ENCODE measurements at regions not wholly inside any gene's neighbourhood (a gene's known extent, or its start where the extent isn't known, plus 50 kb on each side); places are given as distances from the start of the nearest gene placed in this dataset.

DNA sequence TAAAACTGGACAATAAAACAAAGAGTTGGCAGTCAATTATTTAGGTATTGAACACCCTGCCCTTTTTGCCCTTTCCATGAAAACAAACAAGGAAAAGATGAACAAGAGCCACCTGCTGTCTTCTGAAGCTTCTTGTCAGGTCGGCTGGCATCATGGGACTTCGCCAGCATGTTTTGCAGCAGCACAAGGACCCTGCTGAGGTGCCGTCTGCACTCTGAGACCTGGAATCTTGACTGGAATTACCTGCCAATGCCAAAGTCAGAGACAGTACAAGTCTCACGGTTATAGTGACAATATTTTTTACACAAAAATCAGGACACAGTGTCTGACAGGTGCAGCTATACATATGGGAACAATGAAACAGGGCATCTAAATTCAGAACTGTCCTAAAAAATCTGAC is 284.5 kb downstream of the GASK1B start:
- no peak for TF ChIP-seq SP1 (IDR thresholded peaks at IDR 0.05)
- TF ChIP-seq FOXA1 (IDR thresholded peaks at IDR 0.05) = no peak
- no peak for TF ChIP-seq FOXK2 (IDR thresholded peaks at IDR 0.05)
- TF ChIP-seq FOXM1 (IDR thresholded peaks at IDR 0.05; ENCODE audit: borderline replicate concordance) = no peak
- no peak for TF ChIP-seq SUZ12 (IDR thresholded peaks at IDR 0.05)
